Neuron (in vitro differentiated cells): ENCODE measurements at regions not wholly inside any gene's neighbourhood (a gene's known extent, or its start where the extent isn't known, plus 50 kb on each side); places are given as distances from the start of the nearest gene placed in this dataset.

Source experiments
- H2AFZ ChIP-seq: one replicate; pipeline ENCODE4 v1.6.1; 2013; ENCODE audit warnings: low read depth, mild to moderate bottlenecking, inconsistent platforms, low read length, moderate library complexity
- H3K27me3 ChIP-seq: one replicate; pipeline ENCODE4 v1.6.1; 2013; ENCODE audit warnings: low read length; ENCODE audit not compliant: insufficient read depth
- H3K36me3 ChIP-seq: one replicate; pipeline ENCODE4 v1.6.1; 2013; ENCODE audit warnings: low read length; ENCODE audit not compliant: insufficient read depth
- H3K4me1 ChIP-seq: one replicate; pipeline ENCODE4 v1.6.1; 2013; ENCODE audit warnings: low read length; ENCODE audit not compliant: insufficient read depth
- H3K4me3 ChIP-seq: 2 replicates; pipeline ENCODE4 v1.5.1; 2013; ENCODE audit warnings: mild to moderate bottlenecking, low read length, moderate library complexity
- H3K9me3 ChIP-seq: one replicate; pipeline ENCODE4 v1.6.1; 2013; ENCODE audit warnings: low read length

DNA sequence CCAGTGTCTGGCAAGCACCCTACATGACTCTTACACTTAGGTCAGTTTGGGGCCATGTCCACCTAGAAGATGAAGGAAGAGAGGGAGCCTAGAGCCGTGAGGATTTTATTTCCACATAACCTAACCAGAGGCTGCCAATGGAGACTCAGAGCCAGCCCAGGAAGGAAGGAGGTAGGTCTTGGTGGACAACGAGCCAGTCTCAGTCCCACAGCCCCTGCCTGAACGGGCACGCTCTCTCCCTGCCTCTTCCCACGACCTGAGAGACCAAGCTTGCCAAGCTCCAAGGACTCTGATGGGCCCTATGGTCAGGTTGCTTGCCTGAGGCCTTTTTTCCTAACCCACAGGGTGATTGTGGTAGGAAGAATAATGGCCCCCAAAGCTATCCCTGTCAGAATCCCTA, 188.4 kb downstream of the TFCP2L1 start:
- H2AFZ ChIP-seq = no peak overlapping the region
- H3K4me3 ChIP-seq = no peak overlapping the region
- H3K27me3 ChIP-seq = peaks cover 6% of the 10 kb centered on the region
- H3K4me1 ChIP-seq = peaks cover 7% of the 10 kb centered on the region
- H3K9me3 ChIP-seq = peaks cover 2% of the 10 kb centered on the region
- H3K36me3 ChIP-seq = no peaks in the 10 kb centered on the region

DNA sequence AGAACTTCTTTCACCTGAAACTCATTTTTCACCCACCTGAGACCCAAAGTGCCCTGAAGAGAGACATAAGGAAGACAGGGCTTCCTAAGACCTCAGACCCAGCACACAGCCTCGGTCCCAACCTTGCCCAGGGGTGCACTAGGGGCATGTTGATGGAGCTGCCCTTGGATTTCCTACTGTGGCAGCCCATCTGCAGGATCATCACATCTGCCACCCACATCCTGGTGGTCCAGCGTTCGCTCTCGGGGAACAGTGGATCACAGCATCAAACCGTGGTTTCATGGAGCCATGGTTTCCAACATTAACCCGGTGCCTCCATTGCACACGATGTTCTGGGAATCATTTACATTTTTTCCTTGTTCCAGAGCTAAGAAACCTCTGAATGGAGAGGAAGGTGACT, 186.4 kb downstream of the TFCP2L1 start:
- Histone ChIP-seq H3K9me3 (no peaks in the 10 kb centered on the region), H3K4me1 (peaks cover 7% of the 10 kb centered on the region), H2AFZ (no peak overlapping the region), H3K36me3 (no peaks in the 10 kb centered on the region), H3K4me3 (no peak overlapping the region), H3K27me3 (peaks cover 6% of the 10 kb centered on the region)

DNA sequence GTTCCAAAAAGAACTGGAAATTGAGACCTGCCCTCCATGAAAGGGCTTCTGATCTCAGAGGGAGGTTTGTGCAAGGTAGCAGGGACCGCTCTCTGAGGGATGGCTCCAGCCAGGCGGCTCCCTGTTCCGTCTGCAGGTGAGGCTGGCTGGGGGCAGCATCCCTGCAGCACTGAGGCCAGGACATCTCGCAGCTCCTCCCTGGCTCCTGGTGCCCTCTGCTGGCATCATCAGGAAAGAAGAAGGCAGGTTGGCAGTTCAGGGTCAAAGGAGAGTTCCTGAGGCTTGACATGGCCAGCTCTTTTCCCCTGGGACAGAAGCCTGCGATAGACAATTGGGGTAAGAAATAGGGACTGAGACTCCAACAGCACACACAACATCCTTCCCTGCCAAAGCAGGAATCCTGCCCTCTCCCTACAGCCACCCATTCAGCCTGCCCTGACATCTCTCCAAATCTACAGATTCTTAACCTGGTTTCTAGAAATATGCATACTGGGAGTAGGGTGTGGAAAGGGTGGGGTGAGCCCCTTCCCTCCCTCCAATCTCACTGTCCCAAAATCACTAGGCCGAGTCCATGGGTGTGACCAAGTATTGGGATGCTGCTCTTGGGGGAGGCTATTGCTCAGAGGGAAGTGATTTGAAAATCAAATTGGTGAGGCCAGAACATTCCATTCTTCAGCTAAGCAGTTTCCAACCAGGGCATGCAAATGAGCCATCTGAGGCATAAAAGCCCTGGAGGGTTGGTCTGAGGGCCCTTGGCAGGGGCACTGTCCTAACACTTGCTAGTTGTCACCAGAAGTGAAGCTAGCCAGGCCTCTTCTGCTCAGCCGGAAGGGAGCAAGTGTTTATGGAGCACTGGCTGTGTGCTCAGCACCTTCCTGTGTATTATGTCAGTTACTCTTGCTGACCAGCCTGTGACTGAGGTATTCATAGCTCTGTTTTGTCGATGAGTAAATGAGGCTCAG, 185.4 kb downstream of the TFCP2L1 start:
- Histone ChIP-seq H3K36me3 (no peaks in the 10 kb centered on the region), H3K27me3 (peaks cover 6% of the 10 kb centered on the region), H3K9me3 (no peaks in the 10 kb centered on the region), H2AFZ (no peak overlapping the region), H3K4me1 (peaks cover 7% of the 10 kb centered on the region), H3K4me3 (no peak overlapping the region)

DNA sequence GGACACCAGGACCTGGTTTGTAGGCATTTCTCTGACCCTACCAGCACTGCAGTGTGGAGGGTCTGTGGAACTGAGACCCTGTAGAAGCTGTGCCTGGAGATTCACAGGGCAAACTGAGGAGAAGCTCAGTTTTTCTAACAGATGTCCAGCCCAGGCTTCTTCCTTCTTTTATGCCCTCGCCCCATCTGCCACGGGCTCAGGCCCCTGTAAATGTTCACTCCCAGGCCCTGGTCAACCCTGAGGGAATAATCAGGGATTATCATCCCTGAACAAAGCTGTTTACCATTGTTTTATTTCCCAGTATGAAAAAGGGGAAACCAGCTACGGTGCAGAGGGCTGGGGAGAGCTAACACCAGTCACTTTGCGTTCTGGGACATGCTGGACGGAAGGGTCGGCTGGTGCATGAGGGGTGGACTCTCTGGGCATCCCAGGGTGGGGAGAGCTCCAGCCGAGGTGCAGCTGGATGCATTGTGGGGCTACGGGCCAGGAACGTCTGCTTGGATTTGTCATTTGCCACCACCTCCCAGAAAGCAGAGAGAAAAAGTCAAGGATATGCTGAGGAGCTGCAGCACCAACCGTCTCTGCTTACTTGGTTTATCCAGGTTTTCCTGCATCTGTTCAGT, 183.8 kb downstream of the TFCP2L1 start:
- Histone ChIP-seq H3K27me3 (peaks cover 6% of the 10 kb centered on the region), H3K9me3 (no peaks in the 10 kb centered on the region)

DNA sequence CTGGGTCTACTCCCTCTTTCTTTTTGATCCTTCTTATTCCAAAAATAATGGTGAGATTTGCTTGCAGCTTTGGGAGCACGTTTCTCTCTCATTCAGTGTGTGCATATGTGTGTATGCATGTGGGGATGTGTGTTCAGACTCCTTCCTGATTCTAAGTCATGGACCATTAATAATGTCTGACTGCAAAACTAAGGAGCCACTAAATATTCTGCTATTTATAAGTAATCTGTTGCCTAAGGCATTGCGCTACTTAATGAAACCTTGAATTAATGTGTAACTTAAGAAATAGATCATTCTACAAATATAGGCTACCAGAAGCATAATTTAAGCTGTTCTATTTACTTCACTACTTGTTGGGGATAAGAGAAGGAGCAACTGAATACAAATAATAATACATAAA, 182.1 kb downstream of the TFCP2L1 start:
- H3K9me3 ChIP-seq = no peaks in the 10 kb centered on the region
- no peak overlapping the region for H3K4me3 ChIP-seq
- H2AFZ ChIP-seq = no peak overlapping the region
- peaks cover 7% of the 10 kb centered on the region for H3K4me1 ChIP-seq
- H3K27me3 ChIP-seq = peaks cover 3% of the 10 kb centered on the region
- H3K36me3 ChIP-seq = no peaks in the 10 kb centered on the region

More for the DNA sequence above, 183.8 kb downstream of the TFCP2L1 start:
- peaks cover 7% of the 10 kb centered on the region for H3K4me1 ChIP-seq
- no peaks in the 10 kb centered on the region for H3K36me3 ChIP-seq
- no peak overlapping the region for H3K4me3 ChIP-seq
- H2AFZ ChIP-seq = no peak overlapping the region

DNA sequence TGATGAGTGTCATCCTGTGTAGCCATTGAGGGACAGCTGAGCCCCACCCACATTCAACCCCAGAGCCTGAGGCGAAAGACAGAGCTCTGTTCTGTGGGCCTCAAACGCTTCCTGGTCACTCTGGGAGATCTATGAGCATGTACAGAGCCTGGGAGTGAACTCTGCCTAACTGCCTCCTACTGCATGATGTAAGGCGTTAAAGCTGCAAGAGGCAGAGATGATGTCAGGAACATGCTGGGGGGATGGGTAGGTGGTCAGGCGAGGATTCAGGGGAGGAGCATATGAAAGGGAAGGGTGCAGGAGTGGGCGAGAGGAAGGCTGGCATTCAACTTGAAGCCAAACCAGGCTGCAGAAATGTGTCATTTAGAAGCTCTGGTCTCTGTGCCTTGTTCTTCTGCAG, 181.0 kb downstream of the TFCP2L1 start:
- no peak overlapping the region for H3K4me3 ChIP-seq

DNA sequence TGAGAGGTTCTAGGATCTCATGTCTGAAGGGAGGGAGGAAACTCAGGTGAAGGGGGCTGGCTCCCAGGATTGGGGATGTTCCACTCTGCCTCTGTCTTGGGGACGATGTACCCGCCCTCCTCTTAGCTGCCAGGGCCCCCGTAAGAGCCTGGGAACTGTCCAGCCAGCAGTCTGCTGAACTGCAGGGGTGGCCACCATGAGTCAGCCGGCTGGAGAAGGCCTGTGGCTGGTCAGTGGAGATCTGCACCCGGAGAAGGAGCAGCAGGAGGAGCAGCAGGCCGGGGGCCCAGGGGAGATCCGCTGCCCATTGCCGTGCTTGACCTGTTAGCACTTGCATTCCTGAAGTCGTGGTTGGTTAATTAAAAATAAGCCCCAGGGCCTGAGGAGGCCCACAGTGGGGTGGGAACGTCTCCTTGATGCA, 180.3 kb downstream of the TFCP2L1 start:
- Histone ChIP-seq H2AFZ (no peak overlapping the region), H3K36me3 (no peaks in the 10 kb centered on the region), H3K4me1 (peaks cover 3% of the 10 kb centered on the region), H3K4me3 (no peak overlapping the region), H3K27me3 (no peaks in the 10 kb centered on the region), H3K9me3 (no peaks in the 10 kb centered on the region)

More for the DNA sequence above, 181.0 kb downstream of the TFCP2L1 start:
- Histone ChIP-seq H3K9me3 (no peaks in the 10 kb centered on the region), H3K27me3 (no peaks in the 10 kb centered on the region), H3K36me3 (no peaks in the 10 kb centered on the region), H3K4me1 (peaks cover 7% of the 10 kb centered on the region), H2AFZ (no peak overlapping the region)

DNA sequence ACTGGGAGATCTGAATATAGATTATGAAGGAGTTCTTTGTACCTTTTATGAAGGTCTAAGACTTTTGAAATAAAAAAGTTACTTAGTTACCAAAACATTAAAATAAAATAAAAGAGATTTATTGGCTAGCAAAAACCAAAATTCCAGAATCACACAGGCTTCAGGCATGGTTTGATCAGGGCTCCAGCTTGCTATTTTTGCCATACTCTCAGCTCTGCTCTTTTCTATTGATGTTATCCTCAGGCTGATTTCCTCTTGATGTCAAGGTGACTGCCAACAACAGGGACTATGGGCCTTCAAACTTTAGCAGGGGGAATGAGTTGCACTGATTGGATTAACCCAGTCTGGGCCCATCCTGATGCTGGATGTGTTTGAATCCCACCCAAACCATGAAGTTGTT, 174.1 kb downstream of the TFCP2L1 start:
- Histone ChIP-seq H3K27me3 (no peaks in the 10 kb centered on the region), H3K36me3 (no peaks in the 10 kb centered on the region), H2AFZ (no peak overlapping the region), H3K9me3 (no peaks in the 10 kb centered on the region), H3K4me1 (no peaks in the 10 kb centered on the region), H3K4me3 (no peak overlapping the region)

DNA sequence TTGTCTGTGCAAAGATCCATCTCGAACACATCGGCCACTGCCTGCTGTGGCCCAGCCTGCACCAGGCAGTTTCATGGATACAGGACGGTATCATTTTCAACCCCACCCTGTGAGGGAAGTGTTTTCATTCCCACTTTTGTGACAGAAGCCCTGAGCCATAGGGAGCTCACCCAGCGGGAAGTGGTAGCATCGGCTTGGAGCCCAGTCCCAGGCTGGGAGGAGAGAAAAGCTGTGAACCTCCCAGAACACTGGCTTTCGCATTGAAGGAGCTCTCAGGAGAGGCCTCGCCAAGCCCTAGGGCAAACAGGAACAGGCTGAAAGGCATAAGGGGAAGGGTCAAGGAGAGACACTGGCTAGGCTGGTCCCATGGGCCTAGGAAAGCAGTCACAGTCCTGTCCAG, 166.1 kb downstream of the TFCP2L1 start:
- no peaks in the 10 kb centered on the region for H3K4me1 ChIP-seq
- no peaks in the 10 kb centered on the region for H3K9me3 ChIP-seq
- no peaks in the 10 kb centered on the region for H3K36me3 ChIP-seq
- peaks cover 3% of the 10 kb centered on the region for H3K27me3 ChIP-seq
- no peak overlapping the region for H2AFZ ChIP-seq
- H3K4me3 ChIP-seq = no peak overlapping the region

DNA sequence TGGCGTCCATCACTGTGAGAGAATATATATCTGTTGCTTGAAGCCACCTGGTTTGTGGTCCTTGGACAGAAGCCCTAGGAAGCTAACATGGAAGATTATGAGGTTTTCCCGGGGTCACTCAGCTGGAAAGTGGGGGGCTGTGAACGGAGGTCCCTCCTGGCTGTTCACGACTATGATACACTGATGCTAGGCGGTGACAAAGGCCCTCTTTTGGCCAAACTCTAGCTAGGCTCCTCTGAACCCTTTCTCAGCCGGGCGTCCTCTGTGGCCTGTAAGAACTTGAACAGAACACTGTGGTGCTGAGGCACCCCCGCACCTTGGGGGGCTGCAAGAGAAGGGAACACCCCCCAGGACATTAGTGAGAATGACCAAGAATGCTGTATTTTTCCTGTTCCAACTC, 164.6 kb downstream of the TFCP2L1 start:
- H3K9me3 ChIP-seq = no peaks in the 10 kb centered on the region
- peaks cover 4% of the 10 kb centered on the region for H3K27me3 ChIP-seq
- no peak overlapping the region for H3K4me3 ChIP-seq
- no peaks in the 10 kb centered on the region for H3K36me3 ChIP-seq
- H2AFZ ChIP-seq = no peak overlapping the region
- no peaks in the 10 kb centered on the region for H3K4me1 ChIP-seq

DNA sequence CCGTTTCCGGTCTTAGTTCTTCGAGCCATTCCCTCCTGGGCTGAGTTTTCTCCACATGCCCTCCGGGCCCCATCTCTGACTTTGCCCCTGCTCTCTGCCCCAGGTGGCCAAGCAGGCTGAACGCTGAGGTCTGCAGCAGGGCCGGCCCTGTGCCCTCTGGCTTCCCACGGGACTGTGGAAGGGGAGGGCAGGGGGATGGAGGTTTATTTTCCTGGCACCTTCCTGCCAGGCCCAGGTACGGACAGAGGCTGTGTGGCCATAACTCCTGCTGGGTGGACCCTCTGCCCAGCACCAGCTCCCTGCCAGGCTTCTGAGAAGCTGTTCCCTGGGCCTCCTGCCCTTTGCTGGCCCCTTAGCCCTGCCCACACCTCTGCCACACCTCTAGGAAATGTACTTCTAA, 164.0 kb downstream of the TFCP2L1 start:
- Histone ChIP-seq H2AFZ (no peak overlapping the region), H3K4me3 (no peak overlapping the region), H3K36me3 (no peaks in the 10 kb centered on the region), H3K9me3 (no peaks in the 10 kb centered on the region), H3K4me1 (no peaks in the 10 kb centered on the region), H3K27me3 (peaks cover 4% of the 10 kb centered on the region)

DNA sequence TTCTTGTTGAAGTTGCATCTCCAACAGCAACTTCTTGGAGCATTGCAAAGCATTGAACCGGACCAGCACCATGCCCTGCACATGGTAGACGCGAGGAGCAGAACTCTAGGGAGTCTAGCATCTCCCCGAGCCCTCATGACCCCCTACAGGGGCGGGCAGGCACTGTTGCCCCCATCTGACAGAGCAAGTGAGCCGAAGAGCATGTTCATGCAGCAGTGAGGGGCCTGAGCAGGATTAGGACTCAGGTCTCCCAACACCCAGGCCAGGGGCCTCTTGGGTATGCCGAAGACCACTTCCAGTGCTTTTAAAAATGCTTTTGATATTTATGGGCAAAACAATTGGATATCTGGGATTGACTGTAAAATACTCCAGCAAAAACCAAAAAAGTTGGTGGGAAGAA, 163.3 kb downstream of the TFCP2L1 start:
- no peaks in the 10 kb centered on the region for H3K36me3 ChIP-seq
- peaks cover 4% of the 10 kb centered on the region for H3K27me3 ChIP-seq
- H3K4me3 ChIP-seq = no peak overlapping the region
- no peak overlapping the region for H2AFZ ChIP-seq
- H3K9me3 ChIP-seq = no peaks in the 10 kb centered on the region
- no peaks in the 10 kb centered on the region for H3K4me1 ChIP-seq

DNA sequence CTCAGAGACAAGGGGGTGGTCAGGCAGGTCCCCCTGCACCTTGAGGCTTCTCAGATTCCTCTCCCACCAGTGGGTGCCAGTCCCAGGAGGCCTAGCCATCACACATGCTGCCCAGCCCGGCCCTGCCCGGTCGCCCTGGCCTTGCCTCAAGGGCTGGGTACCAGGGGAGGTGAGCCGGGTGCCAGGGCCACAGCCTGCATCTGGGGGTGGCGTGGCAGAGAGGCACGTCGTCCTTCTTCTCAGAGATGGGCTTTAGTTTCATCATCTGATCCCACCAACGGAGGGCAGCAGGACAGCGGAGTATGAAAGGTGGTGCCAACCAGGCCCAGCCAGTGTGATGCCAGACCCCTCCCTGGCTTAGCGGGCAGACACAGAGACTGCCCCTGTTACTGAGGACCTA, 161.7 kb downstream of the TFCP2L1 start:
- H3K4me1 ChIP-seq = no peaks in the 10 kb centered on the region
- no peak overlapping the region for H2AFZ ChIP-seq
- peaks cover 4% of the 10 kb centered on the region for H3K27me3 ChIP-seq
- no peak overlapping the region for H3K4me3 ChIP-seq
- no peaks in the 10 kb centered on the region for H3K9me3 ChIP-seq
- H3K36me3 ChIP-seq = no peaks in the 10 kb centered on the region
